GM12891 (cell line): ENCODE measurements at regions not wholly inside any gene's neighbourhood (a gene's known extent, or its start where the extent isn't known, plus 50 kb on each side); places are given as distances from the start of the nearest gene placed in this dataset.

Source experiments
- POLR2A ChIP-seq: IDR thresholded peaks from 2 replicates; pipeline ENCODE4 v1.6.1; 2011; ENCODE audit warnings: low read depth, low read length, control low read depth
- POLR2AphosphoS5 ChIP-seq: IDR thresholded peaks from 2 replicates; pipeline ENCODE4 v1.6.1; 2011; ENCODE audit warnings: low read depth, low read length, control low read depth

GRCh38 chr5:17064241-17064640 is 128.2 kb upstream of the MYO10 start:
- TF ChIP-seq POLR2A (no peak), POLR2AphosphoS5 (no peak)
